ENCODE measurements at regions not wholly inside any gene's neighbourhood (a gene's known extent, or its start where the extent isn't known, plus 50 kb on each side); places are given as distances from the start of the nearest gene placed in this dataset.

DNA sequence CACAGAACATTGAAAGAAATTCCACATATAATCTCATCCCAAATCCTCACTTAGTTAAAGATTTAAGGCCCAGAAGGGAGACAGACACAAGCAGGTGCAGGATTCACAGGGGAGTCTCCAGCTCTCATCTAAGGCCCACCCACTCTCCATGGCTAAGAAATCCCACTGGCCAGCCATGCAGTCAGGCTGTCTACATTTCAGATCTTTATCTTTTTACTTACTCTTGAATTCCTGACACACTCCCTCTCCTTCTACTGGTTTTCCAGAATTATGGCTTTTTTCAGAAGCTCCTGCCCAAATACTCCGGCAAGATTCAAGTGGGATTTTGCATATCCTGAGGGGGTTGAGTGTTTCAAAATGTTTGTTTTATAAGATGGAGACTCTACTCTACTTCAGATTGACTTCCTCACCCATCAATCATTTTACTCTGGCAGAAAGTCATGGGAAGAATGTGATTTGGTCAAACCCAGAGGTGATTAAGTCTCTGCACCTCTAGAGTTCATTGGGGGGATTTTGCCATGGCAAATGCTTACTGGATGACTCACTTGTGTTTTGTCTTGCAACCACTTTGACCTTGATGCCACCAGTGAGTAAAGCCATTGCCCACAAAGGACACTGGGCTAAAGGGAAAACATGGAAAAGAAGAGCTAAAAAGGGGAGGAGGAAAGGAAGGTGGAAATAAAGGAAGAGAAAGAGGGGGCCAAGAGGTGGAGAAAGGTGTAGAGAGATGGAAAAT lies 688.8 kb upstream of the SALL1 start:
- no peak for TF ChIP-seq GATA3 (IDR thresholded peaks at IDR 0.05; ENCODE audit: low read depth, low read length)
- TF ChIP-seq GATA2 (IDR thresholded peaks at IDR 0.05; ENCODE audit: low read depth, low read length), result no peak

DNA sequence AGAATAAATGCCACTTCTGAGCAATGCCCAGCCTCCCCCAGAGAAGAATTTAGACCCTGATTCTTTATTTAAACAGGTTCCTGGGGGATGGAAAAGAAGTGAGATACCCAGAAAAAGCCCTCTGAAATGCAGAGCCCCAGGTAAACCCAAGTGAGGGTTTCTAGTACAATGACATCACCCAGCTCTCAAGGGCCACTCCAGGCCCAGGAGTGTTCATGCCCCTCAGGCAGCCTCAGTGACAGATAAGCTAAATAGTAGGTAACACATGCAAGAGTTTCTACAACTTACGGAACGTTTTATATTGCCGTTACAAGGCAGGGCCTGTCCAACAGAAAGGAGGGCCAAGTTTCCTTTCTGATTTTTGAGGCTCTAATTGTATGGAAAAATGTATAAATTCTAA lies 683.7 kb upstream of the SALL1 start:
- TF ChIP-seq GATA3 (IDR thresholded peaks at IDR 0.05; ENCODE audit: low read depth, low read length), result no peak
- no peak for TF ChIP-seq GATA2 (IDR thresholded peaks at IDR 0.05; ENCODE audit: low read depth, low read length)

DNA sequence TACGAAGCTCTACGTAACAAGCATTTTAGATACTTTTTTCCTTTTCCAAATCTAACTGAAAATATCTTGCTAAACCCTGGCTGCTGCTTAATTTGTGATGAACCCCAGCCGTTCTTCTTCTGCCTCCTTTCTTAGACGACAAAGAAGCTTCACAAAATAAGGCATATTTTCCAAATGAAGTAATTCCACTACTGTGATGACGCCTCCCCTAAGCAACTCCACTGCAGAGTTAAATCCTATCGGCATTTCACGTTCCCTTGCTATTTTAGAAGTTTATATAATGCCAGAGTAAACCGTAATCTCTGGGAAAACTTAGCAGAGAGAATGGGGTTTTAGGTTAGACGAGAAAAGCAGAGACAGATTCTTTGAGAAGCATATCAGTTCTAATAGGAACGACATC lies 683.1 kb upstream of the SALL1 start:
- TF ChIP-seq GATA3 (IDR thresholded peaks at IDR 0.05; ENCODE audit: low read depth, low read length) (no peak), GATA2 (IDR thresholded peaks at IDR 0.05; ENCODE audit: low read depth, low read length) (no peak)

DNA sequence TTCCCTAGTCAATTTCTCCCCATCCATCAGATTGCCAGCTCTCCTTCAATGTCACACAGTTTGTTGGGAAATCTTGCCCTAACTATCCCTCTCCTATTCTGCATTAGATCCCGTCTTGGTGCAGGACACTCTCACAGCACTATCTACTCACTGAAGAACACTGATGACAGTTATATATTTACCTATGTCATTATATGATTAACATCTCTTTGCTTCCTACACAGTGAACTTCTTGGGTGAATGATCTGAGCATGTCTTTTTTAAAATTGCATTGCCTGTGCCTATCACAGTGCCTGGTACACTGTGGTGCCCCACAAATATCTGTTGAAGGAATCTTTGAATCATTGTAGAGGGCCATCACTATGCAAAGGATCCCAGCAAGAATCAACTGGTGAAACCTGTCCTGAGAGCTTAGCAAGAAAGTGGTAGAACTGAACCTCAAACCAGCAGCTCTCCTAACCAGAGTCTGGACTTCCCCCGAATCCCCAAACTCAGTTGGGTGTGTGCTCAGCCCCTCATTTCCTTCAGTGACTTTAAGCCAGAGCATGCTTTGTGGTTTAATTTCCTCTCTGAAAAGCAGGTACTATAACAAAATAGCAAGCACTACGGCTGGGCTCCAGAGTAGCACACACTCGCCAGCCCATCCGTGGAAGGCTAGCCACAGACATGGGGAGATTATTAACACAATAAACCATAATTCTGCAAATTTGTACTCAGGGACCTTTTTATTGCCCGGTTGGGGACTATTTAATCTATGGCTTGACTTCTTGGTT lies 680.7 kb upstream of the SALL1 start:
- TF ChIP-seq GATA2 (IDR thresholded peaks at IDR 0.05; ENCODE audit: low read depth, low read length) (no peak), GATA3 (IDR thresholded peaks at IDR 0.05; ENCODE audit: low read depth, low read length) (no peak)

DNA sequence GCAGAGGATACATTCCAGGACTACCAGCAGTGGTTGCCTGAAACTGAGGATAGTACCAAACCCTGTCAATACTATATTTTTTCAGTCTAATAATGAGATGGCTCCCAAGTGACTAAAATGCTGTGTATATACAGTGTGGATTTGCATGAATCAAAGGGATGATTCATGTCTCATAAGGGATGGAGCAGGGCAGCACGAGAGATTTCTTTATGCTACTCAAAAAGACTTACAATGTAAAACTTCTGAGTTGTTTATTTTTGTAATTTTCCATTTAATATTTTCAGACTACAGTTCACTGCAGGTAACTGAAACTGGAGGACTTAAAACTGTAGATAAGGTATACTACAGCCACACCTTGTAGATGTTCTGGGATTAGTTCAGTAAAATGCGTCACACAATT lies 674.7 kb upstream of the SALL1 start:
- TF ChIP-seq GATA3 (IDR thresholded peaks at IDR 0.05; ENCODE audit: low read depth, low read length) (no peak), GATA2 (IDR thresholded peaks at IDR 0.05; ENCODE audit: low read depth, low read length) (no peak)

DNA sequence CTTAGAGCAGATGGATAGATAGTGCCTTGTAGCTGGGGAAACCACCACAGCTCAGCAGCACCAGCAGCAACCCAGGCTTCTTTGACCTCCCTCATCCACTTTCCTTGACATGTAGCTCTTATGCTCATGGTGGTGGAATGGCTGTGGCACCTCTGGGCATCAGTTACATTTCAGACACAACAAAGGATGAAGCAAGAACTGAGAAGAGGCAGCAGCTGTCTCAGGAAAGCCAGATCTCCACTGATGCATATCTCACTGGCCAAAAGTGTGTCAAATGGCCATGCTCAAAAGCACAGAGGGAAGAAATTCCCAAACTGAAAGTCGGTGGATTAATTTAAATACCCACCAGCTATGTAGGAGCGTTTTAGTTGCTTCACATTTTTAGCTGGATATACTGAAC lies 671.4 kb upstream of the SALL1 start:
- no peak for TF ChIP-seq GATA2 (IDR thresholded peaks at IDR 0.05; ENCODE audit: low read depth, low read length)

DNA sequence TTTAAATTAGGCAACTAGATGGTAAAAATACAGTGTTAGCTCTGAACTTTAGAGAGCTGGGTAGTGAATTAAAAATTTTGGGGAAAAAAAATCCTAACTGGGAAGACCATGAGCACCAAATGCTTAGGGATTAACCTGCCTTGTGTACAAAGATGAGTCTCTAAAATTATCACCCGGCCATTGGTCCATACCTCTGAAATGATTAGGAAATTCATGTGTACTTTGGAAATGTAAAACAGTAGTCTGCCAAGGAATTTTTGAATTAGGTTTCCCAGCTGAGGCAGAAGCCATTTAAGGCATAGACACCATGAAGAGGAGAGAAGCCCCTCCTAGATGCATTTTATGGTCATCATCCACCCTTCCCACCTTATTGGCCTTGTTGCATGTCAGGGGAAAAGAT lies 670.5 kb upstream of the SALL1 start:
- no peak for TF ChIP-seq GATA3 (IDR thresholded peaks at IDR 0.05; ENCODE audit: low read depth, low read length)
- no peak for TF ChIP-seq GATA2 (IDR thresholded peaks at IDR 0.05; ENCODE audit: low read depth, low read length)

DNA sequence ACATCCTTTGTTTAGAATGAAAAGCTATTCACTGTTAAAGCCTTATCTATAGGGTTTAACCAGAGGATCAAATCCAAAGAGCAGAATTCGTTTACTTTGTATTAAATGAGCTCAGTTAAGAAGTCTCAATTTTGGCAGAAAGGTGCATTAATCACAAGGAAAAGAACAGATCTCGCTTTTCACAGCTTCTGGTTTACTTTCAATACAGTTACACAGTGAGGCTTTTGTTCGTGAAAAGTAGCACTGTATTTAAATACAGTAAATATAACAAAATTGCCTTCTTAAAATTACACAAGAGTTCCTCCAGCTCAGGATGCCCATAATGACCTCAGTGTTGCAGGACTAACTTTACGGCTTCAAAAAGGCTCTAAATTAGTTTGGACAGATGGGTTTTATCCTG lies 669.1 kb upstream of the SALL1 start:
- TF ChIP-seq GATA3 (IDR thresholded peaks at IDR 0.05; ENCODE audit: low read depth, low read length), result no peak
- no peak for TF ChIP-seq GATA2 (IDR thresholded peaks at IDR 0.05; ENCODE audit: low read depth, low read length)

DNA sequence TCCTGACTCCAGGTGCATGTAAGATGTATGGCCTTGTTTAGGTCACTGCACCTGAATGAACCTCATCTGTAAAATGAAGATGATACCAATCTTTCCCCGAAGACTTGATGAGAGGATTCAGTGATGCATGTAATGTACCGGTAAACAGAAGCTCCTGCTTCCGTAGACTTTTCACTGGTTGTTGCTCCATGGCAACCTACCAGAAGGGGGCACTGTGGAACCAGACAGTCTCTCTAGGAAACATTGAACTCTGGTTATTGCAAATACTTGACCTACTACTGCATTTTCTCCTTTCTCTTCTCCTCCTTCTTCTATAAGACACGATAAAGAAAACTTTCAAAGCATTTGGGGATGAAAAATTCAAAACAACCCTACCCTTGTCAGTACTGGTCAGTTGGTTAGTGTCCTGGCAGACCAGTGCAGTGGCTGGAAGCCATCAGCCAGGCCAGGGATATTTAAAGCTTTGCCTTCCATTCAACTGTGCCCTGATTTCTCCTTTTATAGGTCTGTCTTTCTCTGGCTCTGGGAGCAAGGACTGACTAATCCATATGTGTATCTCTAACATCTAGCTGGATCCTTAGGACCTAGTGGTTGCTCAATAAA lies 667.4 kb upstream of the SALL1 start:
- no peak for TF ChIP-seq GATA2 (IDR thresholded peaks at IDR 0.05; ENCODE audit: low read depth, low read length)
- TF ChIP-seq GATA3 (IDR thresholded peaks at IDR 0.05; ENCODE audit: low read depth, low read length), result no peak

DNA sequence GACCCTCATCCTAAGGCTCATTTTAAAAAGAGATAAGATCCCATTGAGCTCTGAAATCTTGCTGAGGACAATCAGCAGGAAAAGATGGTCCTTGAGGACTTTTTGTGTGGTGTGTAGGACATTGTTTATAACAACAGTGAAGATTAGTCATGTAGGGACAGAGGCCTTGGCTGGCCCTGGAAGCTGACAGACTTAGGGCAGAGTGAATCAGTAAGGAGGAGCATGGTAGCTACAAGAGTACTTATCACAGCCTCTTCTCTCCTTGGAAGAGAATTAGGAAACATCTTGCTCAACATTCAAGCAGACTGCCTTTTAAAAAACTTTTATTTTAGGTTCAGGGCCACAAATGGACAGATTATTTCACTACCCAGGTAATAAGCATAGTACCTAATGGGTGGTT lies 665.9 kb upstream of the SALL1 start:
- TF ChIP-seq GATA2 (IDR thresholded peaks at IDR 0.05; ENCODE audit: low read depth, low read length) (no peak), GATA3 (IDR thresholded peaks at IDR 0.05; ENCODE audit: low read depth, low read length) (no peak)

DNA sequence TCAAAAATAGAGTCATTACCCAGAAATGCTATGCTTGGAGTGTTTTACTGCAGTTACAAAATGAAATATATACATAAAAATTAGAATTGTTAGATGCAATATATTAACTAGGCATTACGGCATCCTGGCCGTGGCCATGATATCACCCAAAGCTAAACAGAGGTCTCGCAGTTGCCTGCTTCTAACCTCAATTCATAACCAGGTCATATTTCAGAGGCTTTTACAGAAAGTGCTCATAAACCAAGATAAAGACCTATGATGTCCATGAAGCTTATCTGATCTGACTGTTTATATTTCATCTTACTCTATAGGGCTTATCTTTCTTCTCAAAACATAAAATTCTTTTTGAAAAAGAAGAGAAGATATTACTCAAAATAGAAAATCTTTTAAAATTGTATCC lies 664.5 kb upstream of the SALL1 start:
- no peak for TF ChIP-seq GATA2 (IDR thresholded peaks at IDR 0.05; ENCODE audit: low read depth, low read length)
- no peak for TF ChIP-seq GATA3 (IDR thresholded peaks at IDR 0.05; ENCODE audit: low read depth, low read length)

DNA sequence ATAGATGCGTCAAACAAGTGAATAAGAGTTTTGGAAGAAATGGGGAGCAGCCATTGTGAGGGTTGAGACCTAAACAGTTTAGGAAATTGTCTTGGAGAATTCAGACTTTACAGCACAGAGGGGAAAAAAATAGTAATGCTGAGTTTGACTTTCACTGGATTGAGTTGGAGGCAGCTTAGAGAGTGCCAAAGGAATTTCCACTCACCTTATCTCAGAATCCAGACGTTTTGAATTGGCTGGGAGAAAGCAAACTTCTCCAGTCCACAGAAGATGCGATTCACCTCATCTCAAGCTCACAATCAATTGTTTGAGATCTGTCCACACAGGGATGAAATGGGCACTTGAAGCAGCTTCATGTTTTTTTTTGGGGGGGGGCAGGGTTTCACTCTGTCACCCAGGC lies 663.5 kb upstream of the SALL1 start:
- TF ChIP-seq GATA3 (IDR thresholded peaks at IDR 0.05; ENCODE audit: low read depth, low read length) (no peak), GATA2 (IDR thresholded peaks at IDR 0.05; ENCODE audit: low read depth, low read length) (no peak)

DNA sequence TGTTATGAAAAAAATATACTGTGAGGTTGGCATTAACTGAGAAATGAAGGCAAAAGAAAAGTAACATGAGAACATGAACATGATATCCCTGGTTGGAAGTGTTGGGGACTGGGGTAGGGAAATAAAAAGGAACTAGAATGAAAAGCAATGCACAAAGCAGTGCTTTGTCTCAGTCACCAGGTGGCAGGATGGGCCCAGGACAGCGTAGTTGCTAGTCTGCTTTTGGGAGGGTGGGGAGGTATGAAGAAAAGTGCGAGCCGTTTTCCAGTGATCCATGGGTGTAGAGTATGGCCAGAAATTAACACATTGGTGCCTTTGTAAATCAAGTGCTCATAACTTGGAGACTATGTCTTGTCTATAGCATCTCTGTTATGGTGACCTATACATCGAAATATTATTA lies 662.5 kb upstream of the SALL1 start:
- TF ChIP-seq GATA2 (IDR thresholded peaks at IDR 0.05; ENCODE audit: low read depth, low read length) (no peak), GATA3 (IDR thresholded peaks at IDR 0.05; ENCODE audit: low read depth, low read length) (no peak)

DNA sequence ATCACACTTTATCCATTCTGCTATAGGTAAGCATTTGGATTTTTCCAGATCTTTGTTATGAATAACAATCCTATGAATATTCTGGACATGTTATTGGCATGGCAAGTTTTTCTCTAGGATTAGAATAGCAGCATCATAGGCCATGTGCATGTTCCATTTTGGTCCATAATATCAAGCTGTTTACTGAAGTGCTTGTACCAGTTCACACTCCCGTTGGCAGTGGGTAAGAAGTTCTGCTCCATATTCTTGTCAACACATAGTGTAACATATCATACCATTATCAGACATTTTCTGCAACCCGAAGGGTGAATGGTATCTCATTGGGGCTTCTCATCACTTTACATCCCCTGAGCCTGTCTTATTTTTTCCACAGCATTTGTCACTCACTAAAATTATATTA lies 661.9 kb upstream of the SALL1 start:
- TF ChIP-seq GATA2 (IDR thresholded peaks at IDR 0.05; ENCODE audit: low read depth, low read length) (no peak), GATA3 (IDR thresholded peaks at IDR 0.05; ENCODE audit: low read depth, low read length) (no peak)

DNA sequence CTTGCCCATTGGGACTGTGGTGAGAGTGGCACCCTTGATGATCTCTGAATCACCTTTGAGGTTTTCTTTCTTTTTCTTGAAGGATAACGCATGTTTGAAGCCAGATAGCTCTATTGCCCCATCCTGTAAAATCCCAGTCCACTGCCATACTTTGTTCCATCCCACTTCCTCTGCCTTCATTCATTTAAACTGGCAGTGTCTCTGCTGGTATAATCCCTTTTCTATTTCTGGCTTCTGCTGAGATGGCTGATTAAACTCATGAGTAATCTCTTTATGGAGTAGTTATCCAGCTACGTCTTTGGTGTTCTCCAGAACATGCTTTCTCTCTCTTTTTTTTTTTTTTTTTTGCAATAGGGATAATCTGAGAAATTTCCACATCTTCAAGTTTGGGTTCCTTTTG lies 656.5 kb upstream of the SALL1 start:
- TF ChIP-seq GATA3 (IDR thresholded peaks at IDR 0.05; ENCODE audit: low read depth, low read length) (no peak), GATA2 (IDR thresholded peaks at IDR 0.05; ENCODE audit: low read depth, low read length) (no peak)

Data from SH-SY5Y (cell line).